GM12872 (cell line): ENCODE measurements at regions not wholly inside any gene's neighbourhood (a gene's known extent, or its start where the extent isn't known, plus 50 kb on each side); places are given as distances from the start of the nearest gene placed in this dataset.

Source experiments
- CTCF ChIP-seq: IDR thresholded peaks from 3 replicates; pipeline ENCODE4 v1.5.1; 2011; ENCODE audit warnings: low read depth, mild to moderate bottlenecking, low read length, moderate library complexity; ENCODE audit not compliant: insufficient read depth

- no peak for TF ChIP-seq CTCF
Observed at GRCh38 chr5:60014331-60014730, 120.8 kb upstream of the PDE4D start.

- no peak for TF ChIP-seq CTCF
Observed at GRCh38 chr5:60010853-60011252, 117.3 kb upstream of the PDE4D start.

- TF ChIP-seq CTCF = peak; percentile 37; the same call in 1 of the 3 replicates
Observed at GRCh38 chr5:60010328-60010727, 116.8 kb upstream of the PDE4D start.

- TF ChIP-seq CTCF = no peak
Observed at GRCh38 chr5:60007729-60008128, 114.2 kb upstream of the PDE4D start.

GRCh38 chr5:59999056-59999455 lies 105.5 kb upstream of the PDE4D start:
- TF ChIP-seq CTCF = no peak

- TF ChIP-seq CTCF = no peak
Observed at GRCh38 chr5:59992206-59992605, 98.7 kb upstream of the PDE4D start.

GRCh38 chr5:59988396-59988795 lies 94.9 kb upstream of the PDE4D start:
- no peak for TF ChIP-seq CTCF

GRCh38 chr5:59976342-59976741 lies 82.8 kb upstream of the PDE4D start:
- TF ChIP-seq CTCF = no peak
